ENCODE measurements at regions not wholly inside any gene's neighbourhood (a gene's known extent, or its start where the extent isn't known, plus 50 kb on each side); places are given as distances from the start of the nearest gene placed in this dataset.

DNA sequence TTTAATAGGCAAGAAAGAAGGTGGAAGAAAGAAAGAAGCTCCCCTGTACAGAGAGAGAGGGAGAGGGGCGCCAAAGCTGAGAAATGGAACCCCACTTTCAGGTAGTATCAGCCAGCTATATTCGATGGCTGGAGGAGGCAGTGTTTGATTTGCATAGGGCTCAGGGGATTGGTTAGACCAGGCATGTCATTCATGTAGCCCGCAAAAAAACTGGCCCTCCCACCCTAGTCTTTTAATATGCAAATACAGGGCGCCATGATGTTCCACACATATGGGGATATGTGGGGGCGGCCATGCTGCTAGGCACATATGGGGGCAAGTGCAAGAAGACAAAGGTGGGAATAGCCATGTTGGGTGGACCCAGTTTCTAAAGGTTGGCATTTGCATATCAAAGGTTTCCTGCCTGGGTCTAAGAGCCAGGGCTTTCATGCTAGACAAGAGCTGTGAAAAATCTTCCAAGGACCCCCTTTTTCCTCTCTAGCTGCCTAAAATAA, 174.4 kb upstream of the ADRA1B start:
- no peak for DNase-seq (ENCODE audit: insufficient read length, low spot score)
- FAIRE-seq, result no peak
- TF ChIP-seq POLR2A (IDR thresholded peaks at IDR 0.05; ENCODE audit: low read depth, low read length) (no peak), SPI1 (IDR thresholded peaks at IDR 0.05; ENCODE audit: low read depth, low read length) (no peak), POLR2AphosphoS5 (IDR thresholded peaks at IDR 0.05; ENCODE audit: low read depth, low read length) (no peak), TAF1 (IDR thresholded peaks at IDR 0.05; ENCODE audit: low read depth, low read length) (no peak), POU2F2 (IDR thresholded peaks at IDR 0.05; ENCODE audit: low read depth, low read length) (no peak), PAX5 (IDR thresholded peaks at IDR 0.05; ENCODE audit: insufficient read depth, low read length, severe bottlenecking) (no peak)

- no peak for TF ChIP-seq POLR2AphosphoS5 (IDR thresholded peaks at IDR 0.05; ENCODE audit: low read depth, low read length)
- DNase-seq (ENCODE audit: insufficient read length, low spot score), result no peak
- FAIRE-seq, result no peak
These were observed 173.0 kb upstream of the ADRA1B start for GRCh38 chr5:159743234-159743633.

DNA sequence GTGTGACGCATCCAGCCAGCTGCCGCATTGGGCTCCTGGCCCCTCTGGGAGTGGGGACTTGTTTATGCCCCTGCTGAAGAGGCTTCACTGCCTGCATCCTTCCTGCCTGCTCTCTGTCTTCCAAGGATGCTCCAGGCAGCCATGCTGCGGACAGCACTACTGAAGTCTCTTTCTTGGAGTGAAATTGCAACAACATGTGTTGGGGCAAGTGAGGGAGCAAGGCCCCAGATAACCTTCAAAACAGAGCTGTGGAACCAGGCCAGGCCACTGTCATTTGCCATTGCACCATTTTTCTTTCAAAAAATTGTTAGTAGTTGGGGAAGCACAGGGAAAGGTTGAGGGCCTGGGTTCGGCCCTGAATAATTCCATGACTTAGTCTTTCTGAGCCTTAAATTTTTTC, 169.6 kb upstream of the ADRA1B start:
- no peak for TF ChIP-seq POLR2AphosphoS5 (IDR thresholded peaks at IDR 0.05; ENCODE audit: low read depth, low read length)
- TF ChIP-seq PAX5 (IDR thresholded peaks at IDR 0.05; ENCODE audit: insufficient read depth, low read length, severe bottlenecking), result no peak
- TF ChIP-seq SPI1 (IDR thresholded peaks at IDR 0.05; ENCODE audit: low read depth, low read length), result no peak
- TF ChIP-seq POLR2A (IDR thresholded peaks at IDR 0.05; ENCODE audit: low read depth, low read length), result no peak
- TF ChIP-seq TAF1 (IDR thresholded peaks at IDR 0.05; ENCODE audit: low read depth, low read length), result no peak
- TF ChIP-seq POU2F2 (IDR thresholded peaks at IDR 0.05; ENCODE audit: low read depth, low read length), result no peak
- no peak for FAIRE-seq
- no peak for DNase-seq (ENCODE audit: insufficient read length, low spot score)

GRCh38 chr5:159749146-159749545, 167.1 kb upstream of the ADRA1B start:
- DNase-seq (ENCODE audit: insufficient read length, low spot score) (no peak), FAIRE-seq (no peak)
- TF ChIP-seq POU2F2 (IDR thresholded peaks at IDR 0.05; ENCODE audit: low read depth, low read length), result no peak
- no peak for TF ChIP-seq POLR2AphosphoS5 (IDR thresholded peaks at IDR 0.05; ENCODE audit: low read depth, low read length)
- no peak for TF ChIP-seq TAF1 (IDR thresholded peaks at IDR 0.05; ENCODE audit: low read depth, low read length)
- TF ChIP-seq POLR2A (IDR thresholded peaks at IDR 0.05; ENCODE audit: low read depth, low read length), result no peak
- no peak for TF ChIP-seq PAX5 (IDR thresholded peaks at IDR 0.05; ENCODE audit: insufficient read depth, low read length, severe bottlenecking)
- TF ChIP-seq SPI1 (IDR thresholded peaks at IDR 0.05; ENCODE audit: low read depth, low read length), result no peak

- DNase-seq (ENCODE audit: insufficient read length, low spot score) (no peak), FAIRE-seq (no peak)
- no peak for TF ChIP-seq POLR2AphosphoS5 (IDR thresholded peaks at IDR 0.05; ENCODE audit: low read depth, low read length)
- no peak for TF ChIP-seq POLR2A (IDR thresholded peaks at IDR 0.05; ENCODE audit: low read depth, low read length)
- TF ChIP-seq PAX5 (IDR thresholded peaks at IDR 0.05; ENCODE audit: insufficient read depth, low read length, severe bottlenecking), result no peak
- TF ChIP-seq POU2F2 (IDR thresholded peaks at IDR 0.05; ENCODE audit: low read depth, low read length), result no peak
- TF ChIP-seq TAF1 (IDR thresholded peaks at IDR 0.05; ENCODE audit: low read depth, low read length), result no peak
- TF ChIP-seq SPI1 (IDR thresholded peaks at IDR 0.05; ENCODE audit: low read depth, low read length), result no peak
These were observed 166.1 kb upstream of the ADRA1B start for GRCh38 chr5:159750226-159750625.

GRCh38 chr5:159751459-159751858, 164.8 kb upstream of the ADRA1B start:
- TF ChIP-seq POU2F2 (IDR thresholded peaks at IDR 0.05; ENCODE audit: low read depth, low read length), result no peak
- no peak for TF ChIP-seq POLR2A (IDR thresholded peaks at IDR 0.05; ENCODE audit: low read depth, low read length)
- TF ChIP-seq TAF1 (IDR thresholded peaks at IDR 0.05; ENCODE audit: low read depth, low read length), result no peak
- TF ChIP-seq POLR2AphosphoS5 (IDR thresholded peaks at IDR 0.05; ENCODE audit: low read depth, low read length), result no peak
- no peak for TF ChIP-seq SPI1 (IDR thresholded peaks at IDR 0.05; ENCODE audit: low read depth, low read length)
- no peak for TF ChIP-seq PAX5 (IDR thresholded peaks at IDR 0.05; ENCODE audit: insufficient read depth, low read length, severe bottlenecking)
- DNase-seq (ENCODE audit: insufficient read length, low spot score), result no peak
- FAIRE-seq, result no peak

GRCh38 chr5:159752622-159753275, 163.5 kb upstream of the ADRA1B start:
- DNase-seq (ENCODE audit: insufficient read length, low spot score) (no peak), FAIRE-seq (no peak)
- no peak for TF ChIP-seq TAF1 (IDR thresholded peaks at IDR 0.05; ENCODE audit: low read depth, low read length)
- TF ChIP-seq POLR2AphosphoS5 (IDR thresholded peaks at IDR 0.05; ENCODE audit: low read depth, low read length), result no peak
- no peak for TF ChIP-seq SPI1 (IDR thresholded peaks at IDR 0.05; ENCODE audit: low read depth, low read length)
- no peak for TF ChIP-seq PAX5 (IDR thresholded peaks at IDR 0.05; ENCODE audit: insufficient read depth, low read length, severe bottlenecking)
- no peak for TF ChIP-seq POLR2A (IDR thresholded peaks at IDR 0.05; ENCODE audit: low read depth, low read length)
- TF ChIP-seq POU2F2 (IDR thresholded peaks at IDR 0.05; ENCODE audit: low read depth, low read length), result no peak

GRCh38 chr5:159758189-159758588, 158.1 kb upstream of the ADRA1B start:
- DNase-seq (ENCODE audit: insufficient read length, low spot score) (no peak), FAIRE-seq (no peak)
- TF ChIP-seq SPI1 (IDR thresholded peaks at IDR 0.05; ENCODE audit: low read depth, low read length), result no peak
- no peak for TF ChIP-seq POU2F2 (IDR thresholded peaks at IDR 0.05; ENCODE audit: low read depth, low read length)
- no peak for TF ChIP-seq TAF1 (IDR thresholded peaks at IDR 0.05; ENCODE audit: low read depth, low read length)
- TF ChIP-seq POLR2AphosphoS5 (IDR thresholded peaks at IDR 0.05; ENCODE audit: low read depth, low read length), result no peak
- no peak for TF ChIP-seq PAX5 (IDR thresholded peaks at IDR 0.05; ENCODE audit: insufficient read depth, low read length, severe bottlenecking)
- TF ChIP-seq POLR2A (IDR thresholded peaks at IDR 0.05; ENCODE audit: low read depth, low read length), result no peak

DNA sequence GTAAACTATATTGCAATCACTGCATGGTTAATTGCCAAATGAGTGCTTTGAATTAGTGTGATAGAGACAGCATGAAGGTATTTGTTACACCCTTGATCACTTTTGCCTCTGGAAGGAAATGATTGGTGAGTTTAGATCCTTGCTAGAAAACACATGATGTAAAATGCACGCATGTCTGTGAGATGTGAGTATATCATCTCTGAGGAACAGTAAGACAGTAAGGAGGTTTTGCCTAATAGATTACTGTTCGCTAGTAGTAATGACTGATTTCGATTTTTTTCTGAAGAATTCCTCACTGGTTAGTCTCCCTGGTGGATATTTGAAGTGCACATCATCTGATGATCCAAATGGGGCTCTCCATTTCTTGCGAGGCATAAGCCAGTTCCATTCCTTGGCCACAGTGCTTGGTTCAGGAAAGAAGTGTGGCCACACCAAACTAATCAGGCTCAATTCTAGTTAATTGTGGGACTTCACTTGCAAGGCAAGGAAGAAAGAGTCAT, 156.4 kb upstream of the ADRA1B start:
- FAIRE-seq (no peak), DNase-seq (ENCODE audit: insufficient read length, low spot score) (no peak)
- TF ChIP-seq PAX5 (IDR thresholded peaks at IDR 0.05; ENCODE audit: insufficient read depth, low read length, severe bottlenecking) (no peak), POLR2A (IDR thresholded peaks at IDR 0.05; ENCODE audit: low read depth, low read length) (no peak), SPI1 (IDR thresholded peaks at IDR 0.05; ENCODE audit: low read depth, low read length) (no peak), TAF1 (IDR thresholded peaks at IDR 0.05; ENCODE audit: low read depth, low read length) (no peak), POU2F2 (IDR thresholded peaks at IDR 0.05; ENCODE audit: low read depth, low read length) (no peak), POLR2AphosphoS5 (IDR thresholded peaks at IDR 0.05; ENCODE audit: low read depth, low read length) (no peak)

DNA sequence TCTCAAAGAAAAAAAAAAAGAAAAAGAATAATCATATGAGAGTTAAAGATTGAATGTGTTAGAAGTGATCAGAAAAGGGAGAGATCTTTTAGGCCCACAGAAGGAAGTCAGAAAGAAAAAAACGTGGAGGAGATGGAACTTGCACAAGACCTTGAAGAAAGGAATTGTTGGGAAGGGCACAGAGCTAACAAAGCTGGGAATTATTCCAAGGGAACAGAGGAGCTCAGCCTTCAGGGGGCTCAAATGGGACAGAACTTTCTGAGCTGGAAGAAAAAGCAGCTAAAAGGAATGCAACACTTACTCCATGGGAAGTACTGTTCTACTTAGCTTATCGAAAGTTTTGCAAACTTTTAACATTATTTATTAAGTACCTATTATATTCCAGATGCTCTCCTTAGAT, 153.4 kb upstream of the ADRA1B start:
- DNase-seq (ENCODE audit: insufficient read length, low spot score), result no peak
- no peak for FAIRE-seq
- TF ChIP-seq POLR2A (IDR thresholded peaks at IDR 0.05; ENCODE audit: low read depth, low read length), result no peak
- TF ChIP-seq POLR2AphosphoS5 (IDR thresholded peaks at IDR 0.05; ENCODE audit: low read depth, low read length), result no peak
- TF ChIP-seq TAF1 (IDR thresholded peaks at IDR 0.05; ENCODE audit: low read depth, low read length), result no peak
- no peak for TF ChIP-seq PAX5 (IDR thresholded peaks at IDR 0.05; ENCODE audit: insufficient read depth, low read length, severe bottlenecking)
- no peak for TF ChIP-seq POU2F2 (IDR thresholded peaks at IDR 0.05; ENCODE audit: low read depth, low read length)
- no peak for TF ChIP-seq SPI1 (IDR thresholded peaks at IDR 0.05; ENCODE audit: low read depth, low read length)
